Neuronal stem cell (in vitro differentiated cells): ENCODE measurements at regions not wholly inside any gene's neighbourhood (a gene's known extent, or its start where the extent isn't known, plus 50 kb on each side); places are given as distances from the start of the nearest gene placed in this dataset.
A peak's percentile ranks its signal among the peaks of the same experiment; 100 is the strongest.

Experiments
- DNase-seq: peaks from one replicate; pipeline ENCODE4 v3.0.0-alpha.2; 2013; ENCODE audit warnings: low spot score
- H2AFZ ChIP-seq: one replicate; pipeline ENCODE4 v1.6.1; 2013; ENCODE audit warnings: mild to moderate bottlenecking, low read length, inconsistent platforms
- H2AK5ac ChIP-seq: 2 replicates; pipeline ENCODE4 v1.6.1; 2013; ENCODE audit warnings: low read depth, mild to moderate bottlenecking, inconsistent platforms, low read length, moderate library complexity, mixed read lengths
- H2BK120ac ChIP-seq: 2 replicates; pipeline ENCODE4 v1.6.1; 2013; ENCODE audit warnings: low read depth, mild to moderate bottlenecking, inconsistent platforms, low read length, moderate library complexity, mixed read lengths
- H2BK12ac ChIP-seq: one replicate; pipeline ENCODE4 v1.6.1; 2013; ENCODE audit warnings: low read length, inconsistent platforms
- H2BK15ac ChIP-seq: 2 replicates; pipeline ENCODE4 v1.6.1; 2013; ENCODE audit warnings: mild to moderate bottlenecking, low read length, inconsistent platforms, mixed read lengths
- H2BK5ac ChIP-seq: one replicate; pipeline ENCODE4 v1.6.1; 2013; ENCODE audit warnings: inconsistent platforms, mild to moderate bottlenecking, low read length, moderate library complexity
- H3K14ac ChIP-seq: one replicate; pipeline ENCODE4 v1.6.1; 2013; ENCODE audit warnings: low read length, inconsistent platforms
- H3K18ac ChIP-seq: 2 replicates; pipeline ENCODE4 v1.6.1; 2013; ENCODE audit warnings: low read length, inconsistent platforms
- H3K23ac ChIP-seq: 2 replicates; pipeline ENCODE4 v1.6.1; 2013; ENCODE audit warnings: low read depth, mild to moderate bottlenecking, mixed read lengths, low read length, inconsistent platforms; ENCODE audit not compliant: poor library complexity
- H3K27ac ChIP-seq: replicated peaks from 3 replicates; pipeline ENCODE4 v1.5.1; 2013; ENCODE audit warnings: low read length, inconsistent platforms
- H3K27me3 ChIP-seq, 3 experiments: 2 replicates each; pipeline ENCODE4 v1.6.1; 2013; ENCODE audit warnings: low read length in 3 of 3, mild to moderate bottlenecking in 2 of 3, inconsistent platforms in 1 of 3, low read depth in 1 of 3, mixed read lengths in 1 of 3, moderate library complexity in 1 of 3; ENCODE audit not compliant: control insufficient read depth in 3 of 3, insufficient read depth in 3 of 3
- H3K36me3 ChIP-seq, 2 donors: replicated peaks in 1 of 2; 2 replicates each; pipeline ENCODE4 v1.6.1; 2013; ENCODE audit warnings: low read length in 2 of 2; ENCODE audit not compliant: control insufficient read depth in 2 of 2, insufficient read depth in 2 of 2
- H3K4ac ChIP-seq: 2 replicates; pipeline ENCODE4 v1.6.1; 2013; ENCODE audit warnings: inconsistent platforms, mild to moderate bottlenecking, low read length, moderate library complexity
- H3K4me1 ChIP-seq, 2 donors: 1 replicate in 1 of 2; 2 replicates in 1 of 2; pipeline ENCODE4 v1.6.1; 2013; ENCODE audit warnings: low read length in 2 of 2, low read depth in 1 of 2; ENCODE audit not compliant: control insufficient read depth in 2 of 2, insufficient read depth in 1 of 2
- H3K4me2 ChIP-seq: one replicate; pipeline ENCODE4 v1.6.1; 2013; ENCODE audit warnings: mild to moderate bottlenecking, low read length, inconsistent platforms; ENCODE audit not compliant: insufficient read depth, poor library complexity, severe bottlenecking
- H3K4me3 ChIP-seq, 2 donors: 2 replicates each; pipeline ENCODE4 v1.5.1; 2013; ENCODE audit warnings: low read length in 2 of 2, mild to moderate bottlenecking in 2 of 2, inconsistent platforms in 1 of 2, moderate library complexity in 1 of 2
- H3K79me1 ChIP-seq: one replicate; pipeline ENCODE4 v1.6.1; 2013; ENCODE audit warnings: low read depth, mild to moderate bottlenecking, inconsistent platforms, low read length, moderate library complexity
- H3K9ac ChIP-seq: one replicate; pipeline ENCODE4 v1.6.1; 2013; ENCODE audit warnings: mild to moderate bottlenecking, low read depth, low read length, inconsistent platforms; ENCODE audit not compliant: poor library complexity
- H3K9me3 ChIP-seq, 2 donors: replicated peaks in 1 of 2; 2 replicates each; pipeline versions ENCODE3 to v1.6.1; 2013; ENCODE audit warnings: low read length in 2 of 2, mild to moderate bottlenecking in 2 of 2, inconsistent platforms in 1 of 2, low read depth in 1 of 2, mixed read lengths in 1 of 2, moderate library complexity in 1 of 2; ENCODE audit not compliant: control insufficient read depth in 2 of 2, insufficient read depth in 1 of 2
- H4K8ac ChIP-seq: one replicate; pipeline ENCODE4 v1.6.1; 2013; ENCODE audit warnings: low read depth, mild to moderate bottlenecking, inconsistent platforms, low read length, moderate library complexity
- H4K91ac ChIP-seq: one replicate; pipeline ENCODE4 v1.6.1; 2013; ENCODE audit warnings: low read length, low read depth, mild to moderate bottlenecking, inconsistent platforms; ENCODE audit not compliant: poor library complexity
- WGBS, 2 donors: extraction: QIAGEN DNeasy Blood & Tissue Kit; methylation state at CpG; one replicate each; pipeline ENCODE4 v1.1.7; 2013; ENCODE audit warnings: missing lambda C conversion rate in 2 of 2, mixed read lengths in 1 of 2; ENCODE audit not compliant: insufficient read length in 2 of 2, insufficient replicate concordance in 1 of 2; ENCODE audit errors: extremely low coverage in 2 of 2; 5-methylcytosine and 5-hydroxymethylcytosine counted together

DNA sequence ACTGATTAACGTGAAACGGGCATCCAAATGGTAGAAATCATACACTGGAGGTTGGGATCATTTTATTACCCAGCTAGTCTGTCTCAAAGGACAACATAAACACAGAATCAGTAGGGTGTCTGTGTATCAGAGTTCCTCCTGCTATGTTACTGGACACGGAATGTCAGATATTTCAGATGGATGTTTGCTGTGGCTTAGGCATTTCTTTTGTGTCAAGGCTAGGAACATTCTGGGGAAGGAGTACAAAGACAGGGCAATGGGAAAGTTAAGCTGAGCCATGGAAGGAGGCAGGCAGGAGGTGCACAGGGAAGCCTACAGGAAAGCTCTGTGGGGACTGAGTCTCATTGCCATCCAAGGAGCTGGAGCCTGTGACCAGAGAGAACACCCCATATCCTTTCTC, 254.6 kb downstream of the C12orf75 start:
- Histone ChIP-seq H2BK120ac (no peak overlapping the region), H3K4me2 (no peak overlapping the region), H2AFZ (no peak overlapping the region), H3K14ac (no peak overlapping the region), H3K4me1 (peaks cover 0 to 5% of the 10 kb centered on the region in 2 donors), H3K36me3 (no peaks in the 10 kb centered on the region), H3K27ac (no peak overlapping the region), H3K4me3 (no peak overlapping the region), H4K91ac (no peak overlapping the region), H2AK5ac (no peak overlapping the region), H2BK15ac (no peak overlapping the region), H4K8ac (no peak overlapping the region), H3K4ac (no peak overlapping the region), H2BK5ac (no peak overlapping the region), H3K9me3 (peaks cover 0 to 3% of the 10 kb centered on the region in 2 donors), H3K18ac (peak overlapping the region; percentile 62), H3K23ac (no peak overlapping the region), H3K27me3 (no peaks in the 10 kb centered on the region), H3K9ac (no peak overlapping the region), H2BK12ac (no peak overlapping the region), H3K79me1 (no peaks in the 10 kb centered on the region)
- WGBS, 2 donors, result no CpG with 5 or more reads among the region's 3 CpGs
- no peak for DNase-seq

DNA sequence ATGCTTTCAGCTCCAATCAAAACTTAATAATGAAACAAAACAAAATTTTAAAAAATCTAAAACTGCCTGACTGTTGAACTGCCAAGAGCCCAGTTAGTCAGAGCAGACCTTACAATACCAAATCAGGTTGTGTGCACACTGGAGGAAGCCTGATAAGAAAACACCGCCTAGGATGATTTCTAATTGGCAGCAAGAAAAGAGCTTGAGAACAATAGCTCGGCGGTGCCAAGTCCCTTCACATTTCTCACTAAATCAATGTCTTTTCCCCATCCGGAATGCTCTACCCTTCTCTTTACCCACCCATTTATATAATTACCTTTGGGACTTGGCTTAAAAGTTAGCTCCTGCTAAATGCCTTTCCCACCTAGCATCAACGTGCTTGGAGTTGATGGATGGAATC, 256.7 kb downstream of the C12orf75 start:
- Histone ChIP-seq H3K36me3 (no peaks in the 10 kb centered on the region), H2AK5ac (no peak overlapping the region), H2BK15ac (no peak overlapping the region), H3K14ac (no peak overlapping the region), H3K4ac (no peak overlapping the region), H3K4me2 (no peak overlapping the region), H3K9me3 (peaks cover 0 to 3% of the 10 kb centered on the region in 2 donors), H2BK120ac (no peak overlapping the region), H2AFZ (no peak overlapping the region), H2BK5ac (no peak overlapping the region), H4K8ac (no peak overlapping the region), H3K27ac (no peak overlapping the region), H3K23ac (no peak overlapping the region), H4K91ac (no peak overlapping the region), H2BK12ac (no peak overlapping the region), H3K27me3 (no peaks in the 10 kb centered on the region), H3K18ac (no peak overlapping the region), H3K4me1 (peaks cover 0 to 5% of the 10 kb centered on the region in 2 donors), H3K4me3 (no peak overlapping the region), H3K9ac (no peak overlapping the region), H3K79me1 (no peaks in the 10 kb centered on the region)
- WGBS, 2 donors, result 100% methylated on average over 1 of the region's 5 CpGs; no CpG with 5 or more reads in 1 of the 2 donors
- DNase-seq, result no peak

DNA sequence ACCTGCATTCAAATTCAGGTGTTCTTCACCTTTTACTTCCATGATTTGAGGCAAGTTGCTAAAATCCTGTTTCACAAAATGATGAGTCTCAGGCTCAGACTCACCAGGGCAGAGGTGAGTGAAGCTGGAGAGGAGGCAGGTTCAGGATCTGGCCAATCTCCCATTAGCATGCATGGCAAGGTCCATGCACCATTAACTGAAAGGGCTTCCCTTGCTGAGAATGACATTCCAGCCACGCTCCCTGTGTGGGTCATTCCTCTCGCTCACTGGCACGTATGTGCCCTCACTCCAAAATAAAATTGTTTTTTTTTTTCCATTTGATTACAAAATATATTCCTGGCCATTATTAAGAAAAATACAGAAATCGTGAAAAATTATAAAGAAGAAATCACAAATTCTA, 257.6 kb downstream of the C12orf75 start:
- Histone ChIP-seq H2BK15ac (no peak overlapping the region), H3K36me3 (no peaks in the 10 kb centered on the region), H3K27me3 (no peaks in the 10 kb centered on the region), H3K4me1 (peaks cover 0 to 5% of the 10 kb centered on the region in 2 donors), H3K23ac (no peak overlapping the region), H2AK5ac (no peak overlapping the region), H3K79me1 (no peaks in the 10 kb centered on the region), H2AFZ (no peak overlapping the region), H3K4me3 (no peak overlapping the region), H2BK5ac (no peak overlapping the region), H4K8ac (no peak overlapping the region), H2BK120ac (no peak overlapping the region), H3K14ac (no peak overlapping the region), H3K9me3 (peaks cover 0 to 3% of the 10 kb centered on the region in 2 donors), H3K9ac (no peak overlapping the region), H3K27ac (no peak overlapping the region), H3K4me2 (no peak overlapping the region), H3K4ac (no peak overlapping the region), H3K18ac (no peak overlapping the region), H4K91ac (no peak overlapping the region), H2BK12ac (no peak overlapping the region)
- DNase-seq, result no peak
- no CpG with 5 or more reads among the region's 4 CpGs for WGBS, 2 donors

DNA sequence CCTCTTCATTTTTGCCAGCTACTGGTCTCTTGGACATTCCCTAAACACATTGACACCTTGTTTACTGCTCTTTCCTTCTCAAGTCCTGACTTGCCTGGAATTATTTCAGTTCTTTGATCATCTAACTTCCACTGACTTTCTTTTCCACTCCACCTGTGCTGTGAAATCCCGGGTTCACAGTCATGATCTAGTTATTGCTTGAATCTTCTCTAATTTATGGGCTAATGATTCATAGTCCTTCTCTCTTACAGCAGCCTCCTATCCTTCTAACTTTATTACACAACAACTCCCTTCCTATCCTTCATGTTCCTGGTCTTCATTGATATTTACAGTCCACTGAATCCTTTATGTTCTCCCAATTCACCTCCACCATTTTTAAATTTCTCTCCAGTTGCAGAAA, 260.1 kb downstream of the C12orf75 start:
- no peak overlapping the region for H2BK5ac ChIP-seq
- no peak overlapping the region for H3K9ac ChIP-seq
- peaks cover under 1% of the 10 kb centered on the region in 2 donors for H3K4me1 ChIP-seq
- H2BK12ac ChIP-seq, result no peak overlapping the region
- H3K9me3 ChIP-seq, result peaks cover 2 to 3% of the 10 kb centered on the region in 2 donors
- WGBS, 2 donors, result no CpG with 5 or more reads among the region's 1 CpG
- H4K8ac ChIP-seq, result no peak overlapping the region
- H3K36me3 ChIP-seq, result no peaks in the 10 kb centered on the region
- H4K91ac ChIP-seq, result no peak overlapping the region
- no peaks in the 10 kb centered on the region for H3K79me1 ChIP-seq
- H3K14ac ChIP-seq, result no peak overlapping the region
- H2AFZ ChIP-seq, result peak overlapping the region; percentile 59
- H3K4ac ChIP-seq, result no peak overlapping the region
- H3K27me3 ChIP-seq, result no peaks in the 10 kb centered on the region
- H3K18ac ChIP-seq, result no peak overlapping the region
- H2BK15ac ChIP-seq, result no peak overlapping the region
- no peak overlapping the region for H2AK5ac ChIP-seq
- no peak overlapping the region for H3K27ac ChIP-seq
- H3K4me2 ChIP-seq, result no peak overlapping the region
- no peak overlapping the region for H3K4me3 ChIP-seq
- DNase-seq, result no peak
- H3K23ac ChIP-seq, result no peak overlapping the region
- H2BK120ac ChIP-seq, result no peak overlapping the region
